Spleen (tissue), 11 donors: ENCODE measurements at regions not wholly inside any gene's neighbourhood (a gene's known extent, or its start where the extent isn't known, plus 50 kb on each side); places are given as distances from the start of the nearest gene placed in this dataset.

Experiments used
- DNase-seq: peaks from one replicate; pipeline ENCODE4 v3.0.0-alpha.2; 2020
- H3K27ac ChIP-seq, 8 donors: fragments of 200-600 bp; sonication (generic) in 7 of 8; 1 replicate in 4 of 8; 2 replicates in 4 of 8; pipeline versions ENCODE4 v1.5.0 to v1.8.0; 2016 to 2021; ENCODE audit warnings: inconsistent platforms in 4 of 8, mild to moderate bottlenecking in 4 of 8, moderate library complexity in 1 of 8
- H3K27me3 ChIP-seq, 7 donors: fragments of 200-600 bp; sonication (generic) in 6 of 7; replicated peaks in 1 of 7; 1 replicate in 4 of 7; 2 replicates in 3 of 7; pipeline versions ENCODE4 v1.5.0 to v1.8.0; 2016 to 2021; ENCODE audit warnings: inconsistent platforms in 3 of 7, mild to moderate bottlenecking in 1 of 7
- H3K36me3 ChIP-seq, 6 donors: fragments of 200-600 bp; sonication (generic) in 5 of 6; 1 replicate in 4 of 6; 2 replicates in 2 of 6; pipeline versions ENCODE4 v1.5.0 to v1.8.0; 2016 to 2021; ENCODE audit warnings: inconsistent platforms in 2 of 6
- H3K4me1 ChIP-seq, 6 donors: fragments of 200-600 bp; sonication (generic) in 5 of 6; 1 replicate in 3 of 6; 2 replicates in 3 of 6; pipeline versions ENCODE4 v1.5.0 to v1.8.0; 2016 to 2021; ENCODE audit warnings: inconsistent platforms in 3 of 6
- H3K4me3 ChIP-seq, 8 donors: fragments of 200-600 bp; sonication (generic) in 7 of 8; 1 replicate in 4 of 8; 2 replicates in 4 of 8; pipeline versions ENCODE4 v1.5.0 to v1.8.0; 2016 to 2021; ENCODE audit warnings: inconsistent platforms in 4 of 8, mild to moderate bottlenecking in 4 of 8, moderate library complexity in 2 of 8
- H3K9me3 ChIP-seq, 8 donors: fragments of 200-600 bp; sonication (generic) in 7 of 8; 1 replicate in 4 of 8; 2 replicates in 4 of 8; pipeline versions ENCODE4 v1.5.0 to v1.8.0; 2016 to 2021; ENCODE audit warnings: inconsistent platforms in 4 of 8
- POLR2A ChIP-seq, 3 donors: fragments of 450-650 bp; IDR thresholded peaks; one replicate each; pipeline ENCODE4 v1.5.1; 2017; ENCODE audit warnings: antibody characterized with exemption in 3 of 3, mild to moderate bottlenecking in 1 of 3
- POLR2AphosphoS5 ChIP-seq, 3 donors: sonication (generic); formaldehyde crosslinking; IDR thresholded peaks; one replicate each; pipeline ENCODE4 v1.5.1; 2017; ENCODE audit warnings: antibody characterized with exemption in 3 of 3
- WGBS, 5 donors: extraction: QIAGEN DNeasy Blood & Tissue Kit in 3 of 5; methylation state at CpG; one replicate each; pipeline versions ENCODE4 v1.1.5 to v1.1.7; 2013 to 2018; 5-methylcytosine and 5-hydroxymethylcytosine counted together
- intact Hi-C: fragments of 100-400 bp; cut with DNase I; formaldehyde crosslinking; loops from one replicate; pipeline ENCODE4 v1.15.0; 2023; ENCODE audit warnings: low total_unique reads
- TF ChIP-seq, protein P1 (sequence below), 11 experiments: fragments of 200-600 bp in 7 of 11; fragments of 450-650 bp in 4 of 11; sonication (generic) in 4 of 11; IDR thresholded peaks in 8 of 11; conservative IDR thresholded peaks in 3 of 11; 1 replicate in 7 of 11; 2 replicates in 4 of 11; pipeline versions ENCODE4 v1.4.0 to v1.8.0; 2016 to 2021; ENCODE audit warnings: antibody characterized with exemption in 11 of 11, inconsistent platforms in 4 of 11, mild to moderate bottlenecking in 1 of 11
- donor health status: healthy with polysubstance abuse.
- donor health status: DM: no; HTN: no; CAD: no; lungs with moderate emphysema.
- donor health status: DM: no; HTN: no; CAD: no.
- donor health status: Bipolar disorder and iron deficiency.
- donor health status: healthy.
- donor health status: DM: no; HTN: no; CAD: no.
- donor health status: DM: yes; HTN: yes; CAD: no.

DNA sequence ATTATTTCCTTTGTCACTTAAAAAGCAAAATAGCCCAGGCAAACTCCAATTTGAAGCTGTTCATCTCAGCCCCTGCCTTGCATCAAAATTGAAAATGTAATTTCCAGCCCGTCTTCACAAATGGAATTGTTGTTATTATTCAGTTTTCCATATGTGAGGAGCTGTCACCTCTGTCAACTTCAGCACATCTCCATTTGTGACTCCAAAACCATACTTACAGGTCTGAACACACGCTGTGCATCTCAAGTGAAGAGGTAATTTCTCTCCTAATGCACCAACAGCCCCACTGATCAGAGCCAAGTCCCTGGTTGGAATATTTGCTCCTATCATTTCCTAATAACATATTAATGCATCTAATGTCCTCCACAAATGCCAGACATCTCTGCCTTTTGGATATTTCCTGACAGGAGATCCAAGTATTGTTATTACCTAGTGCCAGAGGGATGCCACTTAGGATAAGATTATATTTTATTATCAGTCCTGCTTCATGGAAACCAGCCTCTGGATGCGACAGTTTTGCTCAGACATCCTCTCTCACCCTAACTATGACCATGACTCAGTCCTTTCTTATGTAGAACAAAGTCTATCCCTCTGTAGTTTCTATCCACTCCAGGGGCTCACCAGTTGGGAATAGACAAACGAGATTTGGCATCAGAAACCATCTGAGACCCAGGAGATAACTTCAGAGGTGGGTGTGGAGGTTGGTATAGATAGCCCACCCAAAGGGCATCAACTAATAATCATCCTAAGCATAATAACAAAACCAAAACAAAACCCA is 379.8 kb downstream of the VPS13C start:
- intact Hi-C loops = no loop called here
- Histone ChIP-seq H3K4me1 (no peaks in the 10 kb centered on the region), H3K36me3 (no peaks in the 10 kb centered on the region), H3K9me3 (peaks cover 0 to 17% (median 9%) of the 10 kb centered on the region in 8 donors), H3K27me3 (peaks cover 0 to 6% (median 0%) of the 10 kb centered on the region in 7 donors), H3K27ac (no peak overlapping the region), H3K4me3 (no peak overlapping the region)
- no peak for DNase-seq
- TF ChIP-seq, protein P1, sequence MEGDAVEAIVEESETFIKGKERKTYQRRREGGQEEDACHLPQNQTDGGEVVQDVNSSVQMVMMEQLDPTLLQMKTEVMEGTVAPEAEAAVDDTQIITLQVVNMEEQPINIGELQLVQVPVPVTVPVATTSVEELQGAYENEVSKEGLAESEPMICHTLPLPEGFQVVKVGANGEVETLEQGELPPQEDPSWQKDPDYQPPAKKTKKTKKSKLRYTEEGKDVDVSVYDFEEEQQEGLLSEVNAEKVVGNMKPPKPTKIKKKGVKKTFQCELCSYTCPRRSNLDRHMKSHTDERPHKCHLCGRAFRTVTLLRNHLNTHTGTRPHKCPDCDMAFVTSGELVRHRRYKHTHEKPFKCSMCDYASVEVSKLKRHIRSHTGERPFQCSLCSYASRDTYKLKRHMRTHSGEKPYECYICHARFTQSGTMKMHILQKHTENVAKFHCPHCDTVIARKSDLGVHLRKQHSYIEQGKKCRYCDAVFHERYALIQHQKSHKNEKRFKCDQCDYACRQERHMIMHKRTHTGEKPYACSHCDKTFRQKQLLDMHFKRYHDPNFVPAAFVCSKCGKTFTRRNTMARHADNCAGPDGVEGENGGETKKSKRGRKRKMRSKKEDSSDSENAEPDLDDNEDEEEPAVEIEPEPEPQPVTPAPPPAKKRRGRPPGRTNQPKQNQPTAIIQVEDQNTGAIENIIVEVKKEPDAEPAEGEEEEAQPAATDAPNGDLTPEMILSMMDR (IDR thresholded peaks at IDR 0.05 in 8 of 11, conservative IDR thresholded peaks at IDR 0.05 in 3 of 11) = no peak
- TF ChIP-seq POLR2A (IDR thresholded peaks at IDR 0.05) (no peak), POLR2AphosphoS5 (IDR thresholded peaks at IDR 0.05) (no peak)
- 65 to 81% (median 78%) methylated on average over 4 of the region's 4 CpGs for WGBS, 5 donors

DNA sequence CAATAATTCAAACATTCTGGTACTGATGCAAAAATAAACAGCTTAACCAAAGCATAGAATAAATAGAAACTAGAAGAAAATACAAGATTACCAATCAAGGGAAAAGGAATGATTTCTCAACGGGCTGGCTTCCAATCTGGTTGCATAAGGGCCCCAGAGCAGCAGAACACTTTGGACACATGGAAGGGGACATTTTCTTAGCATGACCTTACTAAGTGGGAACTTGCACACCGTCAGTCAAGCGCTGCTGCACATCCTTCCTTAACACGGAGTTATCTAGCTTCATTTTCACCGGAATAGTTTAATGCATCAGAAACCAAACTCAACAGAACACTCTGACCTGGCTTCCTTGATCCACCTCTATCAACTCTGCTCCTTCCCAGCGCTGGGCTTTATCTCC is 388.5 kb downstream of the VPS13C start:
- Histone ChIP-seq H3K9me3 (no peaks in the 10 kb centered on the region), H3K4me3 (no peak overlapping the region), H3K36me3 (no peaks in the 10 kb centered on the region), H3K4me1 (no peaks in the 10 kb centered on the region), H3K27me3 (peaks cover 0 to 21% (median 0%) of the 10 kb centered on the region in 7 donors), H3K27ac (no peak overlapping the region)
- no peak for DNase-seq
- WGBS, 5 donors = 63 to 81% (median 71%) methylated on average over 6 of the region's 6 CpGs
- intact Hi-C loops = no loop called here
- TF ChIP-seq POLR2A (IDR thresholded peaks at IDR 0.05) (no peak), POLR2AphosphoS5 (IDR thresholded peaks at IDR 0.05) (no peak)
- TF ChIP-seq, protein P1 (IDR thresholded peaks at IDR 0.05 in 8 of 11, conservative IDR thresholded peaks at IDR 0.05 in 3 of 11) = no peak

DNA sequence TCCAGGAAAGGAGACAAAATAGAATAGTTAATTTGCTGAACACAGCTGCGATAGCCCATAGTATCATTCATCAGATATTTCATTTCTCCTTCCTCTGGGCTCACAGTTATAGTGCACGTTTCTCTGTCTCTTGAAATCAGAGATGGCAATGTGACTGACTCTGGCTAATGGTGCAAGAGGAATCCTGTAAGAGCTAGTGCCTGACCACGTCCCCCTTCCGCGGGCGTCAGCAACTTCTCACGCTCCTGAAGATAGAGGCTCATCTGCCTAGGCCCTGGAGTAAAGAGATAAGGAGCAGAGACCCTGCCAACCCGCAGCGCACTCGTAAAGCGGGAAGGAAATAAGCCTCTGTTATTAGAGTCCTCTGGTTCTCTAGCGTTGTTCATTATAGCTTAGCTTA is 391.8 kb downstream of the VPS13C start:
- no peak for TF ChIP-seq POLR2A (IDR thresholded peaks at IDR 0.05)
- TF ChIP-seq POLR2AphosphoS5 (IDR thresholded peaks at IDR 0.05) = no peak
- TF ChIP-seq, protein P1 (IDR thresholded peaks at IDR 0.05 in 8 of 11, conservative IDR thresholded peaks at IDR 0.05 in 3 of 11) = no peak
- no peaks in the 10 kb centered on the region for H3K9me3 ChIP-seq
- H3K27me3 ChIP-seq = peaks cover 0 to 48% (median 0%) of the 10 kb centered on the region in 7 donors
- no peaks in the 10 kb centered on the region for H3K36me3 ChIP-seq
- intact Hi-C loops = no loop called here
- no peaks in the 10 kb centered on the region for H3K4me1 ChIP-seq
- WGBS, 5 donors = 63 to 75% (median 72%) methylated on average over 12 of the region's 12 CpGs
- H3K27ac ChIP-seq = no peak overlapping the region
- no peak for DNase-seq
- H3K4me3 ChIP-seq = no peak overlapping the region

GRCh38 chr15:61661791-61662190 is 398.5 kb downstream of the VPS13C start:
- Histone ChIP-seq H3K9me3 (peaks cover 0 to 3% (median 0%) of the 10 kb centered on the region in 8 donors), H3K4me1 (no peaks in the 10 kb centered on the region), H3K27me3 (peaks cover 0 to 38% (median 0%) of the 10 kb centered on the region in 7 donors), H3K27ac (no peak overlapping the region), H3K36me3 (no peaks in the 10 kb centered on the region), H3K4me3 (no peak overlapping the region)
- no peak for DNase-seq
- TF ChIP-seq, protein P1 (IDR thresholded peaks at IDR 0.05 in 8 of 11, conservative IDR thresholded peaks at IDR 0.05 in 3 of 11) = no peak
- TF ChIP-seq POLR2A (IDR thresholded peaks at IDR 0.05) = no peak
- TF ChIP-seq POLR2AphosphoS5 (IDR thresholded peaks at IDR 0.05) = no peak
- WGBS, 5 donors = 46 to 65% (median 52%) methylated on average over 1 of the region's 1 CpG
- intact Hi-C loops = no loop called here
